ENCODE measurements at regions not wholly inside any gene's neighbourhood (a gene's known extent, or its start where the extent isn't known, plus 50 kb on each side); places are given as distances from the start of the nearest gene placed in this dataset.

- ChIA-PET CTCF (ENCODE audit: unreplicated experiment) (no interaction called here), POLR2A (no interaction called here)
- TF ChIP-seq EZH2phosphoT487 (IDR thresholded peaks at IDR 0.05; ENCODE audit: borderline replicate concordance, low read depth, low read length): no peak
- no peak for DNase-seq (ENCODE audit: low spot score)
- no peak overlapping the region for H3K27ac ChIP-seq (ENCODE audit: low read depth, low read length, poor library complexity, severe bottlenecking)
- H3K4me3 ChIP-seq (ENCODE audit: low read depth, low read length, poor library complexity, severe bottlenecking): no peak overlapping the region
- H3K79me2 ChIP-seq (ENCODE audit: insufficient read depth, low read depth, low read length): no peaks in the 10 kb centered on the region
- intact Hi-C loops (cut with micrococcal nuclease; ENCODE audit: unreplicated experiment): no loop called here
- H2AFZ ChIP-seq (ENCODE audit: low read length): no peak overlapping the region
- no peak overlapping the region for H3K4me2 ChIP-seq (ENCODE audit: low read length)
- H3K9me3 ChIP-seq (ENCODE audit: low read length): no peaks in the 10 kb centered on the region
- no peaks in the 10 kb centered on the region for H4K20me1 ChIP-seq (ENCODE audit: insufficient read depth, low read length)
- BruUV-seq (replicated peaks): no TSS peak
- no peaks in the 10 kb centered on the region for H3K36me3 ChIP-seq (ENCODE audit: insufficient read depth, low read length)
- H3K4me1 ChIP-seq (ENCODE audit: insufficient read depth, low read length, poor library complexity, severe bottlenecking): no peaks in the 10 kb centered on the region
- H3K9me2 ChIP-seq (ENCODE audit: insufficient read depth, low read length): no peaks in the 10 kb centered on the region
Measured at GRCh38 chr16:86632206-86632605, 53.9 kb downstream of the FOXL1 start.

DNA sequence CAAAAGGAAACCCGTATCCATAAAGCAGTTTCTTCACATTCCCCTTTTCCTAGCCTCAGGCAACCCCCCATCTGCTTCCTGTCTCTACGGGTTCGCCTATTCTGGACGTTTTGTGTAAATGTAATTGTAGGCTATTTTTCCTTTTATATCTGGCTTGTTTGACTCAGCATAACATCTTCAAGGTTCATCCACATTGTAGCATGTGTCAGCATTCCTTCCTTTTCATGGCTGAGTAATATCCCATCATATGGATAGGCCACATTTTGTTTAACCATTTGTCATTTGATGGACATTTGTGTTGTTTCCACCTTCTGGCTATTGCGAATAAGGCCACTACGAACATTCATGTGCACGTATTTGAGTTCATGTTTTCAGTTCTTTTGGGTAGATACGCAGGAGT is 54.6 kb downstream of the FOXL1 start:
- H3K4me2 ChIP-seq (ENCODE audit: low read length): no peak overlapping the region
- DNase-seq (ENCODE audit: low spot score): no peak
- no peak overlapping the region for H3K27ac ChIP-seq (ENCODE audit: low read depth, low read length, poor library complexity, severe bottlenecking)
- intact Hi-C loops (cut with micrococcal nuclease; ENCODE audit: unreplicated experiment): no loop called here
- H3K9me2 ChIP-seq (ENCODE audit: insufficient read depth, low read length): no peaks in the 10 kb centered on the region
- H3K79me2 ChIP-seq (ENCODE audit: insufficient read depth, low read depth, low read length): no peaks in the 10 kb centered on the region
- no peaks in the 10 kb centered on the region for H3K36me3 ChIP-seq (ENCODE audit: insufficient read depth, low read length)
- no peak overlapping the region for H2AFZ ChIP-seq (ENCODE audit: low read length)
- ChIA-PET CTCF (ENCODE audit: unreplicated experiment) (no interaction called here), POLR2A (no interaction called here)
- H3K4me3 ChIP-seq (ENCODE audit: low read depth, low read length, poor library complexity, severe bottlenecking): no peak overlapping the region
- no peaks in the 10 kb centered on the region for H4K20me1 ChIP-seq (ENCODE audit: insufficient read depth, low read length)
- no peaks in the 10 kb centered on the region for H3K9me3 ChIP-seq (ENCODE audit: low read length)
- no TSS peak for BruUV-seq (replicated peaks)
- H3K4me1 ChIP-seq (ENCODE audit: insufficient read depth, low read length, poor library complexity, severe bottlenecking): no peaks in the 10 kb centered on the region
- no peak for TF ChIP-seq EZH2phosphoT487 (IDR thresholded peaks at IDR 0.05; ENCODE audit: borderline replicate concordance, low read depth, low read length)
- TF ChIP-seq, protein P1, sequence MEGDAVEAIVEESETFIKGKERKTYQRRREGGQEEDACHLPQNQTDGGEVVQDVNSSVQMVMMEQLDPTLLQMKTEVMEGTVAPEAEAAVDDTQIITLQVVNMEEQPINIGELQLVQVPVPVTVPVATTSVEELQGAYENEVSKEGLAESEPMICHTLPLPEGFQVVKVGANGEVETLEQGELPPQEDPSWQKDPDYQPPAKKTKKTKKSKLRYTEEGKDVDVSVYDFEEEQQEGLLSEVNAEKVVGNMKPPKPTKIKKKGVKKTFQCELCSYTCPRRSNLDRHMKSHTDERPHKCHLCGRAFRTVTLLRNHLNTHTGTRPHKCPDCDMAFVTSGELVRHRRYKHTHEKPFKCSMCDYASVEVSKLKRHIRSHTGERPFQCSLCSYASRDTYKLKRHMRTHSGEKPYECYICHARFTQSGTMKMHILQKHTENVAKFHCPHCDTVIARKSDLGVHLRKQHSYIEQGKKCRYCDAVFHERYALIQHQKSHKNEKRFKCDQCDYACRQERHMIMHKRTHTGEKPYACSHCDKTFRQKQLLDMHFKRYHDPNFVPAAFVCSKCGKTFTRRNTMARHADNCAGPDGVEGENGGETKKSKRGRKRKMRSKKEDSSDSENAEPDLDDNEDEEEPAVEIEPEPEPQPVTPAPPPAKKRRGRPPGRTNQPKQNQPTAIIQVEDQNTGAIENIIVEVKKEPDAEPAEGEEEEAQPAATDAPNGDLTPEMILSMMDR (conservative IDR thresholded peaks at IDR 0.05; ENCODE audit: low read length): no peak

DNA sequence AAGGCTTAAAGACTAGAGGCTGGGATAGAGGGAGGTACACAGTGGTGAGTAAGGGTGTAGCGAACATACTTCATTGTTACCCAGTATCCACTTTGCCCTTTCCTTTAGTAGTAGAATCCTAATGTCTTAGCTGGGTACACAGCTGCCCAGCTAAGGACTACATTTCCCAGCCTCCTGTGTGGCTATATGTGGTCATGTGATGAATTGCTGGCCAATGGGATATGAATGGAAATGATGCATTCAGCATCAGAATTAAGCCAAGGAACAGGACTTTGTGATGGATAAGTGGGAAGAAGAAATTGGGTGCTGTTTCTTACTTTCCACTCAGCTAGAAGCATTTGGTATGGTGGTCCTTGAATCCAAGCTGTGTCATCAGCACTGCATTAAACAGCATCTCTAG is 55.9 kb downstream of the FOXL1 start:
- no peak overlapping the region for H3K27ac ChIP-seq (ENCODE audit: low read depth, low read length, poor library complexity, severe bottlenecking)
- no peak for DNase-seq (ENCODE audit: low spot score)
- no peaks in the 10 kb centered on the region for H3K36me3 ChIP-seq (ENCODE audit: insufficient read depth, low read length)
- intact Hi-C loops (cut with micrococcal nuclease; ENCODE audit: unreplicated experiment): no loop called here
- no peak overlapping the region for H3K4me2 ChIP-seq (ENCODE audit: low read length)
- H3K4me3 ChIP-seq (ENCODE audit: low read depth, low read length, poor library complexity, severe bottlenecking): no peak overlapping the region
- H3K9me3 ChIP-seq (ENCODE audit: low read length): no peaks in the 10 kb centered on the region
- no peak overlapping the region for H2AFZ ChIP-seq (ENCODE audit: low read length)
- H3K79me2 ChIP-seq (ENCODE audit: insufficient read depth, low read depth, low read length): no peaks in the 10 kb centered on the region
- BruUV-seq (replicated peaks): no TSS peak
- no peaks in the 10 kb centered on the region for H3K9me2 ChIP-seq (ENCODE audit: insufficient read depth, low read length)
- H3K4me1 ChIP-seq (ENCODE audit: insufficient read depth, low read length, poor library complexity, severe bottlenecking): no peaks in the 10 kb centered on the region
- H4K20me1 ChIP-seq (ENCODE audit: insufficient read depth, low read length): no peaks in the 10 kb centered on the region
- TF ChIP-seq, protein P1 (conservative IDR thresholded peaks at IDR 0.05; ENCODE audit: low read length): no peak
- TF ChIP-seq EZH2phosphoT487 (IDR thresholded peaks at IDR 0.05; ENCODE audit: borderline replicate concordance, low read depth, low read length): no peak
- POLR2A ChIA-PET: no interaction called here
- CTCF ChIA-PET (ENCODE audit: unreplicated experiment): no interaction called here

All from OCI-LY7 (cell line).